ENCODE measurements at regions not wholly inside any gene's neighbourhood (a gene's known extent, or its start where the extent isn't known, plus 50 kb on each side); places are given as distances from the start of the nearest gene placed in this dataset.

DNA sequence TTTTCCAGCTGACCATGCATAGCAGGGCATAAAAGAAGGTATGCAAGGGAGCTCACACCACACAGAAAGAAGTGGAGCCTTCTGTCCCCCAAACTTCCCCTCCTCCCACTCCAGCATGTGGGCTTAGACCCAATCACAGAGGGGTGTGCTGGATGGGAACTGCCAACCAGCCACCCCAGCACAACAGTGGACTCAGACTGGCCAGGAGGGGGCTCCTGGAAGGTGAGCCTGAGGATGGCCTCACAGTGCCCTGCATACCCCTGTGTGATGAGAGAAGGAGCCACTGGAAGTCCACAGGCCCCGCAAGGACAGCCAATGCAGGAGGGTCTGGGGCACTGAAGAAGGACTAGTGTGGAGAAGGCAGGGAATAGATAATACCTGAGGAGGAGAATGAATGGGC lies 106.9 kb upstream of the SERP2 start:
- Mint-ChIP-seq H3K9me3 (peaks cover 4% of the 10 kb centered on the region), H3K4me3 (no peak overlapping the region), H3K4me1 (peaks cover 24% of the 10 kb centered on the region), H3K27me3 (ENCODE audit: low read depth) (no peaks in the 10 kb centered on the region), H3K36me3 (ENCODE audit: low read depth) (peaks cover 5% of the 10 kb centered on the region), H3K27ac (ENCODE audit: unreplicated experiment) (no peak overlapping the region)
- no peak for DNase-seq (ENCODE audit: low read depth, low spot score)
- TF ChIP-seq, protein P1, sequence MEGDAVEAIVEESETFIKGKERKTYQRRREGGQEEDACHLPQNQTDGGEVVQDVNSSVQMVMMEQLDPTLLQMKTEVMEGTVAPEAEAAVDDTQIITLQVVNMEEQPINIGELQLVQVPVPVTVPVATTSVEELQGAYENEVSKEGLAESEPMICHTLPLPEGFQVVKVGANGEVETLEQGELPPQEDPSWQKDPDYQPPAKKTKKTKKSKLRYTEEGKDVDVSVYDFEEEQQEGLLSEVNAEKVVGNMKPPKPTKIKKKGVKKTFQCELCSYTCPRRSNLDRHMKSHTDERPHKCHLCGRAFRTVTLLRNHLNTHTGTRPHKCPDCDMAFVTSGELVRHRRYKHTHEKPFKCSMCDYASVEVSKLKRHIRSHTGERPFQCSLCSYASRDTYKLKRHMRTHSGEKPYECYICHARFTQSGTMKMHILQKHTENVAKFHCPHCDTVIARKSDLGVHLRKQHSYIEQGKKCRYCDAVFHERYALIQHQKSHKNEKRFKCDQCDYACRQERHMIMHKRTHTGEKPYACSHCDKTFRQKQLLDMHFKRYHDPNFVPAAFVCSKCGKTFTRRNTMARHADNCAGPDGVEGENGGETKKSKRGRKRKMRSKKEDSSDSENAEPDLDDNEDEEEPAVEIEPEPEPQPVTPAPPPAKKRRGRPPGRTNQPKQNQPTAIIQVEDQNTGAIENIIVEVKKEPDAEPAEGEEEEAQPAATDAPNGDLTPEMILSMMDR (conservative IDR thresholded peaks at IDR 0.05) = no peak

DNA sequence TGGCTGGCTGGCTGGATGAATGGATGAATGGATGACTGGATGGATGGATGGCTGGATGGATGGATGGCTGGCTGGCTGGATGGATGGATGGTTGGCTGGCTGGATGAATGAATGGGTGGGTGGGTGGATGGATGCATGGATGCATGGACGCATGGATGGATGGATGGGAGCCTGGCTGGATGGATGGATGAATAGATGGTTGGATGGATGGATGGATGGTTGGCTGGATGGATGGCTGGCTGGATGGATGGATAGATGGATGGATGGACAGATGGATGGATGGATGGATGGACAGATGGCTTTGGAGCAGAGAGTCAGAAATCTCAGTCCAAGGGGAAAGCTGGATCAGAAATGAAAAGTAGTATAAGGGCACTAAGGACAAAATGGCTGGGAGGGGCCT lies 106.4 kb upstream of the SERP2 start:
- peaks cover 24% of the 10 kb centered on the region for H3K4me1 Mint-ChIP-seq
- TF ChIP-seq, protein P1 (conservative IDR thresholded peaks at IDR 0.05) = no peak
- H3K27me3 Mint-ChIP-seq (ENCODE audit: low read depth) = no peaks in the 10 kb centered on the region
- H3K9me3 Mint-ChIP-seq = peaks cover 4% of the 10 kb centered on the region
- peaks cover 5% of the 10 kb centered on the region for H3K36me3 Mint-ChIP-seq (ENCODE audit: low read depth)
- no peak for DNase-seq (ENCODE audit: low read depth, low spot score)
- no peak overlapping the region for H3K27ac Mint-ChIP-seq (ENCODE audit: unreplicated experiment)
- no peak overlapping the region for H3K4me3 Mint-ChIP-seq

DNA sequence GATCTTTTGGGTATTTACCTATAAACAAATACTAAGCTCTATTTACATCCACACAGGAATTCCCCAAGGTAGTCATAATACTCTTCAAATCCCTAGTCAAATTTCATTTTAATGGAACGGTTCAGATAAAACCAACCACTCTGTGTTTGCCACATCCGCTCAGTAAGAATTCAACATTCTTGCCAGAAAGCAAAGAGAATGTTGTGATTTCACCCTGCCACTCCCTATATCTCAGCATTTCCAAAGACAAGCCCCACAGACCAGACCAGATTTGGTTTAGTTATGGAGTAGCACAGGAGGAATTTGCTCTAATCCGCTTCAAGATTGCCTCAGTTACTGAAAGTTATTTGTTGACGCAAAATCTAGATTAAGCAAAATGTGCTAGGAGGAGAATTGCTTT lies 105.6 kb upstream of the SERP2 start:
- DNase-seq (ENCODE audit: low read depth, low spot score) = no peak
- Mint-ChIP-seq H3K27ac (ENCODE audit: unreplicated experiment) (no peak overlapping the region), H3K36me3 (ENCODE audit: low read depth) (peaks cover 5% of the 10 kb centered on the region), H3K27me3 (ENCODE audit: low read depth) (no peaks in the 10 kb centered on the region), H3K9me3 (peaks cover 4% of the 10 kb centered on the region), H3K4me3 (no peak overlapping the region), H3K4me1 (peaks cover 24% of the 10 kb centered on the region)
- TF ChIP-seq, protein P1 (conservative IDR thresholded peaks at IDR 0.05) = no peak

DNA sequence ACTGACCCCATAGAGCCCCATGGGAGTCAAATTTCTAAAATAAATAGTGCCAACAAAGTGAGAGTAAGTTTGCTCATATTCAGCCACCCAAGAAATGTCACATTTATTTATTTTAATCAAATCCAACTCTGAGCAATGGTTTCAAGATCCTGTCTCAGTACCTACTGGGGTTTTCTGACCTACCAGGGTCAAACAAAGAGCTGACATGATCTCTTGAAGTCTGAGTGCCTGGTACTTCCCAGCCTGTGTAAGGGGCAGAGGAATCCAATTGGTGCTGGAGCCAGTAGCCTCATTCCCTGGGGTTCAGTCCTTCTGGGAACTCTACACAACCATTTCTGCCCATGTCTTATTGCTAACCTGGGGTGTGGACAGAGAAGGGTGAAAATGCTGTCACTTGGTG lies 104.6 kb upstream of the SERP2 start:
- no peaks in the 10 kb centered on the region for H3K27me3 Mint-ChIP-seq (ENCODE audit: low read depth)

DNA sequence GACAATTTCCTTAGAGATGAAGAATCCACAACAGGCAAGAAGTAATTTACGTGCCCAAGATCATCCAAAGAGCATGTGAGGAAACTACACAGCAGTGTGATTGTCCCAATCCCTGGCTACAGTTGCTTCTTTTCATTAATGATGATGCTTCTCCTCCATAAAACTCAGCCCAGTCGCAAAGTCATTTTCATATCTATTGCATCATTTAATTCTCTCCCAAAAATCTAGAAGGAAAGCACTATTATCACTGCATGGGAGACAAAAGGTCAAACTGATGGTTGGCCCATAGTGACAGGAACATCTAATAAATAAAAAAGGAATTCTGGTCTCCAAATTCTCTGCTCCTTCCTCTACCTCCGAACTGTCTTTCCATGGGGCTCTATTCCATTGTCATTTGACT lies 103.5 kb upstream of the SERP2 start:
- Mint-ChIP-seq H3K36me3 (ENCODE audit: low read depth) (peaks cover 5% of the 10 kb centered on the region), H3K27me3 (ENCODE audit: low read depth) (no peaks in the 10 kb centered on the region), H3K4me1 (peaks cover 11% of the 10 kb centered on the region), H3K4me3 (no peak overlapping the region), H3K27ac (ENCODE audit: unreplicated experiment) (no peak overlapping the region), H3K9me3 (peaks cover 4% of the 10 kb centered on the region)
- no peak for DNase-seq (ENCODE audit: low read depth, low spot score)
- TF ChIP-seq, protein P1 (conservative IDR thresholded peaks at IDR 0.05) = no peak

More for the DNA sequence above, 104.6 kb upstream of the SERP2 start:
- TF ChIP-seq, protein P1 (conservative IDR thresholded peaks at IDR 0.05) = no peak
- H3K36me3 Mint-ChIP-seq (ENCODE audit: low read depth) = peaks cover 5% of the 10 kb centered on the region
- H3K4me1 Mint-ChIP-seq = peaks cover 20% of the 10 kb centered on the region
- peaks cover 4% of the 10 kb centered on the region for H3K9me3 Mint-ChIP-seq
- no peak overlapping the region for H3K4me3 Mint-ChIP-seq
- H3K27ac Mint-ChIP-seq (ENCODE audit: unreplicated experiment) = no peak overlapping the region
- DNase-seq (ENCODE audit: low read depth, low spot score) = no peak

DNA sequence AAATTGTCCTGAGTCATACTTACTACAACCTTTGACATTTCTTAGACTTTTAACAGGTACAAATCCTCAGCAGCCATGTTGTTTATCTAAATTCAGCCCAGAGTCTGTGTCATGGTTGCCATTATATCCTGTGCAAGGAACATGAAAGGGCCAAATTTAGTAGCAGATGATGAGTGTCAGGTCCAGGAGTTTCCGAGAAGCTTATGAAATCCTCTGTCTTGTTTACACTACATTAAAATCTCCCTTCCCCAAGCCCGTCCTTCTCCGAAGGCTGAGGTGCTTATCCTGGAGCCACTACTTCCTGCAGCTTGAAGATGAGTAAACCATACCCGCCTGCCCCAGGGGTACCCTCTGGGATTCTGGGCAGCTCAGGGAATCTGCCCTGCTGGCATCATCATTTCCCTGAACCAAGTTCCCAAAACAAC lies 102.6 kb upstream of the SERP2 start:
- no peak for DNase-seq (ENCODE audit: low read depth, low spot score)
- Mint-ChIP-seq H3K4me1 (peaks cover 11% of the 10 kb centered on the region), H3K4me3 (no peak overlapping the region), H3K27me3 (ENCODE audit: low read depth) (no peaks in the 10 kb centered on the region), H3K27ac (ENCODE audit: unreplicated experiment) (no peak overlapping the region), H3K36me3 (ENCODE audit: low read depth) (peaks cover 5% of the 10 kb centered on the region), H3K9me3 (peaks cover 4% of the 10 kb centered on the region)
- TF ChIP-seq, protein P1 (conservative IDR thresholded peaks at IDR 0.05) = no peak
